Cardiac muscle cell (in vitro differentiated cells and primary cell): ENCODE measurements at regions not wholly inside any gene's neighbourhood (a gene's known extent, or its start where the extent isn't known, plus 50 kb on each side); places are given as distances from the start of the nearest gene placed in this dataset.

Experiments
- DNase-seq, 2 donors: peaks; one replicate each; pipeline versions ENCODE4 v3.0.0 to v3.0.0-alpha.2; 2010 to 2017; ENCODE audit warnings: low read depth in 1 of 2, low spot score in 1 of 2
- H3K27ac ChIP-seq: fragments of 200-600 bp; sonication (generic); 2 replicates; pipeline ENCODE4 v1.5.1; 2016
- H3K27me3 ChIP-seq: fragments of 200-600 bp; sonication (generic); 2 replicates; pipeline ENCODE4 v1.6.0; 2016; ENCODE audit warnings: control low read depth
- H3K36me3 ChIP-seq: fragments of 200-600 bp; sonication (generic); 2 replicates; pipeline ENCODE4 v1.5.1; 2016; ENCODE audit warnings: control low read depth
- H3K4me1 ChIP-seq: fragments of 200-600 bp; sonication (generic); 2 replicates; pipeline ENCODE4 v1.8.1; 2017; ENCODE audit warnings: low read depth, mild to moderate bottlenecking, mixed run types
- H3K4me3 ChIP-seq: fragments of 200-600 bp; sonication (generic); 2 replicates; pipeline ENCODE4 v1.5.1; 2016; ENCODE audit warnings: mild to moderate bottlenecking
- H3K9me3 ChIP-seq: fragments of 200-600 bp; sonication (generic); 2 replicates; pipeline ENCODE4 v1.5.1; 2017; ENCODE audit warnings: low read depth, mild to moderate bottlenecking, control low read depth
- TF ChIP-seq, protein P1 (sequence below): IDR thresholded peaks from 2 replicates; pipeline ENCODE4 v1.5.1; 2012; ENCODE audit warnings: low read depth, mild to moderate bottlenecking, low read length

GRCh38 chr6:105560611-105561066, 157.8 kb upstream of the PREP start:
- H3K27me3 ChIP-seq: no peaks in the 10 kb centered on the region
- H3K4me1 ChIP-seq: no peaks in the 10 kb centered on the region
- no peaks in the 10 kb centered on the region for H3K9me3 ChIP-seq
- no peak overlapping the region for H3K27ac ChIP-seq
- no peaks in the 10 kb centered on the region for H3K36me3 ChIP-seq
- TF ChIP-seq, protein P1, sequence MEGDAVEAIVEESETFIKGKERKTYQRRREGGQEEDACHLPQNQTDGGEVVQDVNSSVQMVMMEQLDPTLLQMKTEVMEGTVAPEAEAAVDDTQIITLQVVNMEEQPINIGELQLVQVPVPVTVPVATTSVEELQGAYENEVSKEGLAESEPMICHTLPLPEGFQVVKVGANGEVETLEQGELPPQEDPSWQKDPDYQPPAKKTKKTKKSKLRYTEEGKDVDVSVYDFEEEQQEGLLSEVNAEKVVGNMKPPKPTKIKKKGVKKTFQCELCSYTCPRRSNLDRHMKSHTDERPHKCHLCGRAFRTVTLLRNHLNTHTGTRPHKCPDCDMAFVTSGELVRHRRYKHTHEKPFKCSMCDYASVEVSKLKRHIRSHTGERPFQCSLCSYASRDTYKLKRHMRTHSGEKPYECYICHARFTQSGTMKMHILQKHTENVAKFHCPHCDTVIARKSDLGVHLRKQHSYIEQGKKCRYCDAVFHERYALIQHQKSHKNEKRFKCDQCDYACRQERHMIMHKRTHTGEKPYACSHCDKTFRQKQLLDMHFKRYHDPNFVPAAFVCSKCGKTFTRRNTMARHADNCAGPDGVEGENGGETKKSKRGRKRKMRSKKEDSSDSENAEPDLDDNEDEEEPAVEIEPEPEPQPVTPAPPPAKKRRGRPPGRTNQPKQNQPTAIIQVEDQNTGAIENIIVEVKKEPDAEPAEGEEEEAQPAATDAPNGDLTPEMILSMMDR: no peak
- H3K4me3 ChIP-seq: no peak overlapping the region
- no peak for DNase-seq

DNA sequence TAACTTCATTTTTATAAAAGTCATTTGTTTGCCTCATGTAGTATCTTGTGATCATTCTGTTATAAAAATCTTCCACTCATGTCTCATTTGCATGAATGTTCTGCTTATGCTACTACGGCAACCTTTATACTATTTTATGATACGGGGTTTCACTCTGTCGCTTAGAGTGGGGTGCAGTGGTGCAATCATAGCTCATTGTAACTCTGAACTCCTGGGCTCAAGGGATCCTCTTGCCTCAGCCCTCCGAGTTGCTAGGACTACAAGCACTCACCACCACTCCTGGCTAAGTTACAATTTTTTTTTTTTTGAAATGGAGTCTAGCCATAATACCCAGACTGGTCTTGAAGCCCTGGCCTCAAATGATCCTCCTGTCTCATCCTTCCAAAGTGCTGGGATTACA, 154.4 kb upstream of the PREP start:
- TF ChIP-seq, protein P1: no peak
- no peak for DNase-seq

GRCh38 chr6:105553171-105553570, 150.3 kb upstream of the PREP start:
- Histone ChIP-seq H3K36me3 (no peaks in the 10 kb centered on the region), H3K27me3 (no peaks in the 10 kb centered on the region), H3K9me3 (no peaks in the 10 kb centered on the region), H3K4me1 (no peaks in the 10 kb centered on the region), H3K4me3 (no peak overlapping the region), H3K27ac (no peak overlapping the region)
- TF ChIP-seq, protein P1: no peak
- DNase-seq: no peak

More for the DNA sequence above, 154.4 kb upstream of the PREP start:
- Histone ChIP-seq H3K4me1 (no peaks in the 10 kb centered on the region), H3K36me3 (no peaks in the 10 kb centered on the region), H3K9me3 (no peaks in the 10 kb centered on the region), H3K27me3 (no peaks in the 10 kb centered on the region), H3K27ac (no peak overlapping the region), H3K4me3 (no peak overlapping the region)

- Histone ChIP-seq H3K4me1 (no peaks in the 10 kb centered on the region), H3K9me3 (no peaks in the 10 kb centered on the region), H3K27me3 (no peaks in the 10 kb centered on the region), H3K4me3 (no peak overlapping the region), H3K27ac (no peak overlapping the region), H3K36me3 (no peaks in the 10 kb centered on the region)
- DNase-seq: no peak
- TF ChIP-seq, protein P1: no peak
Observed at GRCh38 chr6:105550955-105551620, 148.2 kb upstream of the PREP start.

GRCh38 chr6:105546754-105547153, 143.9 kb upstream of the PREP start:
- Histone ChIP-seq H3K9me3 (no peaks in the 10 kb centered on the region), H3K27me3 (no peaks in the 10 kb centered on the region), H3K27ac (no peak overlapping the region), H3K36me3 (no peaks in the 10 kb centered on the region), H3K4me1 (no peaks in the 10 kb centered on the region), H3K4me3 (no peak overlapping the region)
- TF ChIP-seq, protein P1: no peak
- no peak for DNase-seq
